HG03571 (cell line): ENCODE measurements at regions not wholly inside any gene's neighbourhood (a gene's known extent, or its start where the extent isn't known, plus 50 kb on each side); places are given as distances from the start of the nearest gene placed in this dataset.

ENCODE experiments used
- ATAC-seq: cut with Tn5 transposase; IDR thresholded peaks from one replicate; pipeline ENCODE4 v1.9.1; 2021; ENCODE audit not compliant: unreplicated experiment

- no peak for ATAC-seq
Observed at GRCh38 chr7:41756650-41757182, 53.8 kb upstream of the INHBA start.

- ATAC-seq: no peak
Observed at GRCh38 chr7:41755096-41755495, 52.2 kb upstream of the INHBA start.

- ATAC-seq: no peak
Observed at GRCh38 chr7:41754046-41754445, 51.2 kb upstream of the INHBA start.
